HepG2 (cell line): ENCODE measurements at regions not wholly inside any gene's neighbourhood (a gene's known extent, or its start where the extent isn't known, plus 50 kb on each side); places are given as distances from the start of the nearest gene placed in this dataset.

Source experiments
- ATAC-seq: fragments of 200-7000 bp; cut with Tn5 transposase; 3 replicates; pipeline ENCODE4 v1.9.1; 2020; ENCODE audit warnings: mild to moderate bottlenecking, moderate library complexity
- BruUV-seq: library from RNA; stranded (reverse); fragments of 400-500 nt; replicated peaks from 2 replicates; lab custom pipeline; 2021; lab: Mats Ljungman, UMichigan
- CTCF ChIA-PET: fragments of 300-600 bp; formaldehyde crosslinking; extraction: SDS; loops from one replicate; lab custom pipeline; 2021; ENCODE audit warnings: low total read pairs, inconsistent platforms, low intra/inter-chr PET ratio; lab: Yijun Ruan, JAX
- POLR2A ChIA-PET: fragments of 350-600 bp; sonication (Branson Sonifier 250); formaldehyde crosslinking; loops from one replicate; lab custom pipeline; 2020; ENCODE audit warnings: antibody characterized with exemption, inconsistent platforms; lab: Yijun Ruan, JAX
- DNase-seq: peaks from one replicate; pipeline ENCODE4 v3.0.0-alpha.2; 2015; ENCODE audit warnings: low spot score
- FAIRE-seq: peaks from 3 replicates; lab custom pipeline; 2011; peaks lifted over from hg19 to GRCh38; lab: Jason Lieb, UNC
- H2AFZ ChIP-seq: one replicate; pipeline ENCODE4 v1.6.1; 2011; ENCODE audit warnings: low read length, inconsistent platforms
- H3K27ac ChIP-seq: fragments of 300-600 bp; 3 replicates; pipeline ENCODE4 v1.8.0; 2011; ENCODE audit warnings: mixed run types, mild to moderate bottlenecking, mixed read lengths, low read length, inconsistent platforms; ENCODE audit not compliant: insufficient read depth; ENCODE audit errors: extremely low read length
- H3K27me3 ChIP-seq, 2 experiments: fragments of 200-600 bp in 1 of 2; 2 replicates in 1 of 2; 3 replicates in 1 of 2; pipeline versions ENCODE4 v1.6.0 to v1.8.0; 2011; ENCODE audit warnings: low read length in 2 of 2, mild to moderate bottlenecking in 2 of 2, moderate library complexity in 2 of 2, inconsistent platforms in 1 of 2; ENCODE audit not compliant: insufficient read depth in 2 of 2, control insufficient read depth in 1 of 2
- H3K36me3 ChIP-seq, 2 experiments: fragments of 200-600 bp in 1 of 2; replicated peaks in 1 of 2; 2 replicates in 1 of 2; 3 replicates in 1 of 2; pipeline versions ENCODE4 v1.5.1 to v1.8.0; 2011; ENCODE audit warnings: low read length in 2 of 2, inconsistent platforms in 1 of 2; ENCODE audit not compliant: insufficient read depth in 2 of 2, control insufficient read depth in 1 of 2
- H3K4me1 ChIP-seq: 2 replicates; pipeline ENCODE4 v1.5.1; 2012; ENCODE audit warnings: low read length, inconsistent platforms; ENCODE audit not compliant: insufficient read depth
- H3K4me2 ChIP-seq: 2 replicates; pipeline ENCODE4 v1.6.0; 2011; ENCODE audit warnings: low read depth, low read length, inconsistent platforms
- H3K4me3 ChIP-seq, 3 experiments: fragments of 200-600 bp in 1 of 3; sonication (generic), shearing (Covaris generic) in 1 of 3; replicated peaks in 1 of 3; 2 replicates each; pipeline ENCODE4 v1.5.1; 2011 to 2016; ENCODE audit warnings: low read length in 3 of 3, inconsistent platforms in 2 of 3, low read depth in 2 of 3, mild to moderate bottlenecking in 2 of 3, control low read depth in 1 of 3, mixed read lengths in 1 of 3; ENCODE audit not compliant: insufficient read depth in 1 of 3
- H3K79me2 ChIP-seq: one replicate; pipeline ENCODE4 v1.6.1; 2011; ENCODE audit warnings: low read length, inconsistent platforms; ENCODE audit not compliant: insufficient read depth
- H3K9ac ChIP-seq: 2 replicates; pipeline ENCODE4 v1.6.0; 2011; ENCODE audit warnings: mild to moderate bottlenecking, low read depth, low read length, inconsistent platforms; ENCODE audit not compliant: insufficient read depth
- H3K9me3 ChIP-seq: 2 replicates; pipeline ENCODE4 v1.5.1; 2012; ENCODE audit warnings: mild to moderate bottlenecking, low read length
- H4K20me1 ChIP-seq: 2 replicates; pipeline ENCODE4 v1.6.0; 2011; ENCODE audit warnings: inconsistent platforms, mild to moderate bottlenecking, low read length, moderate library complexity; ENCODE audit not compliant: insufficient read depth
- ASH2L ChIP-seq: fragments of 300-600, 200-600 bp; sonication (generic); IDR thresholded peaks from 2 replicates; pipeline ENCODE4 v1.7.0; 2017; ENCODE audit warnings: low read depth, mild to moderate bottlenecking, moderate library complexity, mixed read lengths, low read length; ENCODE audit not compliant: insufficient read length
- ATAD3A ChIP-seq: sonication (generic); formaldehyde crosslinking; IDR thresholded peaks from 2 replicates; pipeline ENCODE4 v1.4.0; 2020; ENCODE audit warnings: missing genetic modification reagents
- ONECUT2 ChIP-seq: sonication (generic); formaldehyde crosslinking; IDR thresholded peaks from 2 replicates; pipeline ENCODE4 v1.4.0; 2020; ENCODE audit warnings: missing genetic modification reagents
- POLR2AphosphoS5 ChIP-seq: IDR thresholded peaks from 2 replicates; pipeline ENCODE4 v1.6.1; 2012; ENCODE audit warnings: low read depth, low read length
- SRSF9 ChIP-seq: fragments of 200-400 bp; formaldehyde crosslinking; IDR thresholded peaks from 2 replicates; pipeline ENCODE4 v1.6.1; 2018; ENCODE audit warnings: borderline replicate concordance, mild to moderate bottlenecking, low read depth, low read length; ENCODE audit not compliant: insufficient read depth, poor library complexity, severe bottlenecking
- ZFP1 ChIP-seq: IDR thresholded peaks from 2 replicates; pipeline ENCODE4 v1.6.1; 2016
- ZNF224 ChIP-seq: sonication (generic); formaldehyde crosslinking; IDR thresholded peaks from 2 replicates; pipeline ENCODE4 v1.5.0; 2020; ENCODE audit warnings: mild to moderate bottlenecking, missing genetic modification reagents
- ZNF549 ChIP-seq: sonication (generic); formaldehyde crosslinking; IDR thresholded peaks from 2 replicates; pipeline ENCODE4 v1.5.0; 2020; ENCODE audit warnings: missing genetic modification reagents
- ZNF629 ChIP-seq: sonication (generic); formaldehyde crosslinking; conservative IDR thresholded peaks from 2 replicates; pipeline ENCODE4 v1.5.0; 2020; ENCODE audit warnings: missing genetic modification reagents
- ZNF678 ChIP-seq: sonication (generic); formaldehyde crosslinking; IDR thresholded peaks from 2 replicates; pipeline ENCODE4 v1.4.0; 2020; ENCODE audit warnings: mild to moderate bottlenecking, missing genetic modification reagents
- ZNF749 ChIP-seq: sonication (generic); formaldehyde crosslinking; IDR thresholded peaks from 2 replicates; pipeline ENCODE4 v1.8.0; 2022; ENCODE audit warnings: mild to moderate bottlenecking, missing genetic modification reagents, moderate library complexity, borderline replicate concordance
- ZNF782 ChIP-seq: sonication (generic); formaldehyde crosslinking; IDR thresholded peaks from 2 replicates; pipeline ENCODE4 v1.4.0; 2020; ENCODE audit warnings: missing genetic modification reagents, mild to moderate bottlenecking, borderline replicate concordance
- ZSCAN9 ChIP-seq: IDR thresholded peaks from 2 replicates; pipeline ENCODE4 v1.6.1; 2016; ENCODE audit warnings: borderline replicate concordance
- in situ Hi-C: cut with HindIII; loops from 2 replicates; pipeline ENCODE4 v1.10.0; 2017; ENCODE audit warnings: low pct_unique_long_range_greater_than_20kb; ENCODE audit not compliant: extremely low pct_ligation_motif_present
- intact Hi-C: fragments of 100-400 bp; cut with micrococcal nuclease; formaldehyde crosslinking; loops from one replicate; pipeline ENCODE4 v1.10.0; 2022; ENCODE audit not compliant: unreplicated experiment
- TF ChIP-seq, protein P1 (sequence below): sonication (generic); formaldehyde crosslinking; IDR thresholded peaks from 2 replicates; pipeline ENCODE4 v1.9.0; 2022; ENCODE audit warnings: missing genetic modification reagents, mild to moderate bottlenecking, borderline replicate concordance
- TF ChIP-seq, protein P2 (sequence below): sonication (generic); formaldehyde crosslinking; IDR thresholded peaks from 2 replicates; pipeline ENCODE4 v1.4.0; 2020; ENCODE audit warnings: missing genetic modification reagents
- TF ChIP-seq, protein P3 (sequence below): sonication (generic); formaldehyde crosslinking; IDR thresholded peaks from 2 replicates; pipeline ENCODE4 v1.4.0; 2020; ENCODE audit warnings: low read depth, mild to moderate bottlenecking, missing genetic modification reagents

DNA sequence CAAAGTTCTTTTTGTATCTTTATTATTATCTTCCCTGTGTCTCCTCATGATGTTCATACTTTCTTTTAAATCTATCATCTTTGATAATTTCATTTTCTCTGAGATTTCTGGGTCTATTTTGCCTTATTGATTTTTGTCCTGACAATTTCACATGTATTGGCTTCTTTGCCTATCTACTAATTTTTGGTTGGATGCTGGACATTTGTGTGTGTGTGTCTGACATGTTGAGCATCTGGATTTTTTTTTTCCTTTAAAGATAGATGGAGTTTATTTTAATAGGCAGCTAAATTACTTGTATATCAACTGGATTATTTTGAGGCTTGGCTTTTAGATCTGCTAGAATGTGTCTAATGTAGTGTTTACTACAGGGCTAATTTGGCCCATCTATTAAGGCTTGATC is 178.0 kb upstream of the MOCS2 start:
- intact Hi-C loops (no loop called here), in situ Hi-C loops (no loop called here)
- BruUV-seq: no TSS peak
- Histone ChIP-seq H3K27ac (no peak overlapping the region), H3K9ac (no peak overlapping the region), H3K4me2 (no peak overlapping the region), H2AFZ (no peak overlapping the region), H4K20me1 (no peaks in the 10 kb centered on the region), H3K79me2 (no peaks in the 10 kb centered on the region), H3K4me1 (no peaks in the 10 kb centered on the region), H3K4me3 (no peak overlapping the region), H3K27me3 (no peaks in the 10 kb centered on the region), H3K36me3 (no peaks in the 10 kb centered on the region), H3K9me3 (no peaks in the 10 kb centered on the region)
- FAIRE-seq (no peak), DNase-seq (no peak), ATAC-seq (no peak)
- CTCF ChIA-PET: no interaction called here
- POLR2A ChIA-PET: no interaction called here
- TF ChIP-seq, protein P1, sequence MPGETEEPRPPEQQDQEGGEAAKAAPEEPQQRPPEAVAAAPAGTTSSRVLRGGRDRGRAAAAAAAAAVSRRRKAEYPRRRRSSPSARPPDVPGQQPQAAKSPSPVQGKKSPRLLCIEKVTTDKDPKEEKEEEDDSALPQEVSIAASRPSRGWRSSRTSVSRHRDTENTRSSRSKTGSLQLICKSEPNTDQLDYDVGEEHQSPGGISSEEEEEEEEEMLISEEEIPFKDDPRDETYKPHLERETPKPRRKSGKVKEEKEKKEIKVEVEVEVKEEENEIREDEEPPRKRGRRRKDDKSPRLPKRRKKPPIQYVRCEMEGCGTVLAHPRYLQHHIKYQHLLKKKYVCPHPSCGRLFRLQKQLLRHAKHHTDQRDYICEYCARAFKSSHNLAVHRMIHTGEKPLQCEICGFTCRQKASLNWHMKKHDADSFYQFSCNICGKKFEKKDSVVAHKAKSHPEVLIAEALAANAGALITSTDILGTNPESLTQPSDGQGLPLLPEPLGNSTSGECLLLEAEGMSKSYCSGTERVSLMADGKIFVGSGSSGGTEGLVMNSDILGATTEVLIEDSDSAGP: no peak
- TF ChIP-seq SRSF9 (no peak), ZNF678 (CRISPR knock-in tag) (no peak), ZNF224 (CRISPR knock-in tag) (no peak), ZNF629 (CRISPR knock-in tag) (no peak), ZNF549 (CRISPR knock-in tag) (no peak), ZSCAN9 (no peak), ATAD3A (no peak), ZNF749 (CRISPR knock-in tag) (no peak), ZFP1 (CRISPR knock-in tag) (no peak), ASH2L (no peak), ONECUT2 (no peak), ZNF782 (CRISPR knock-in tag) (no peak), POLR2AphosphoS5 (no peak)
- TF ChIP-seq, protein P2, sequence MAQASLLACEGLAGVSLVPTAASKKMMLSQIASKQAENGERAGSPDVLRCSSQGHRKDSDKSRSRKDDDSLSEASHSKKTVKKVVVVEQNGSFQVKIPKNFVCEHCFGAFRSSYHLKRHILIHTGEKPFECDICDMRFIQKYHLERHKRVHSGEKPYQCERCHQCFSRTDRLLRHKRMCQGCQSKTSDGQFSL (CRISPR knock-in tag): no peak
- TF ChIP-seq, protein P3, sequence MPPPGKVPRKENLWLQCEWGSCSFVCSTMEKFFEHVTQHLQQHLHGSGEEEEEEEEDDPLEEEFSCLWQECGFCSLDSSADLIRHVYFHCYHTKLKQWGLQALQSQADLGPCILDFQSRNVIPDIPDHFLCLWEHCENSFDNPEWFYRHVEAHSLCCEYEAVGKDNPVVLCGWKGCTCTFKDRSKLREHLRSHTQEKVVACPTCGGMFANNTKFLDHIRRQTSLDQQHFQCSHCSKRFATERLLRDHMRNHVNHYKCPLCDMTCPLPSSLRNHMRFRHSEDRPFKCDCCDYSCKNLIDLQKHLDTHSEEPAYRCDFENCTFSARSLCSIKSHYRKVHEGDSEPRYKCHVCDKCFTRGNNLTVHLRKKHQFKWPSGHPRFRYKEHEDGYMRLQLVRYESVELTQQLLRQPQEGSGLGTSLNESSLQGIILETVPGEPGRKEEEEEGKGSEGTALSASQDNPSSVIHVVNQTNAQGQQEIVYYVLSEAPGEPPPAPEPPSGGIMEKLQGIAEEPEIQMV (CRISPR knock-in tag): no peak
- TF ChIP-seq, all 625 proteins: peak for 0
